NCI-H345 (cell line): ENCODE measurements at regions not wholly inside any gene's neighbourhood (a gene's known extent, or its start where the extent isn't known, plus 50 kb on each side); places are given as distances from the start of the nearest gene placed in this dataset.
A peak's percentile ranks its signal among the peaks of the same experiment; 100 is the strongest.

ENCODE experiments used
- DNase-seq: peaks from one replicate; lab custom pipeline; 2025; lab: John Stamatoyannopoulos, UW

- no peak for DNase-seq
These were observed 1086.5 kb downstream of the NR2F1-AS1 start for GRCh38 chr5:92494508-92494907.

DNA sequence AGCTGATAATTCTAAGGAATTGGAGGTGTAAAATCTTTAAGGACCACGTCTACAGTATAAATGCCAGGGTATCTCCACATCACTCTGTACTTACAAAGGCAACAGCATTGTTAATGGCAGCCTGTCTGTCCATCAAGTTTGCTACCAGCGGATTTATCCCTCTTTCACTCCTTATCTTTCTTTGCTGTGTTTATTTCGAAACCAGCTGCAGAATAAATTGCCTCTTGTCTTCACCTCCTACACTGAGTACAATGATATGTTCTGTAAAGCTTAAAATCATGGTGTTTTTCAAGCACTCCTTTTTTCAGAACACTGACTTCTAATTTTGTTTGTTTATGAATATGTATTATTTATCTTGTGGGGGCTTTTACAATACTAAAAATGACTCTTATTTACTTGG, 1088.1 kb downstream of the NR2F1-AS1 start:
- DNase-seq: peak; percentile 16

GRCh38 chr5:92484484-92484883, 1096.5 kb downstream of the NR2F1-AS1 start:
- DNase-seq: no peak

DNA sequence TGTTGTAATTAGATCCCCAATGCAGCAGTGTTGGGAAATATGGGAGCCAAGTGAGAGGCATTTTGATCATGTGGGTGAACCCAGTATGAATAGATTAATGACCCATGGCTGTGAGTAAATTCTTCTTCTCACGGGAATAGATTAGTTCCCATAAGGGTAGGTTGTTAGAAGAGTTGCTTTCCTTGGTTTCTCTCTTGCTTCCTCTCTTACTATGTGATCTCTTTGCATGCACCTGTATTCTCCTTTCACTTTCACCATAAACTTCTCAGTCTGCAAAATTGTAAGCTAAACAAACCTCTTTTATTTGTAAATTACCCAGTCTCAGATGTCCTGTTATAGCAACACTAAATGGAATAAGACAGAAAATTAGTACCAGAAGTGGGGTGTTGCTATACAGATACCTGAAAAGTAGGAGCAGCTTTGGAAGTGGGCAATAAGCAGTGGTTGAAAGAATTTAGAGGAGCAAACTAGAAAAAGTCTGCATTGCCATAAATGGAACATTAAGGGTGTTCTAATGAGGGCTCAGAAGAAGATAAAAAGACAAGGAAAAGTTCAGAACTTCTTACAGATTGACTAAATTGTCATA, 1090.0 kb upstream of the ARRDC3 start:
- no peak for DNase-seq

DNA sequence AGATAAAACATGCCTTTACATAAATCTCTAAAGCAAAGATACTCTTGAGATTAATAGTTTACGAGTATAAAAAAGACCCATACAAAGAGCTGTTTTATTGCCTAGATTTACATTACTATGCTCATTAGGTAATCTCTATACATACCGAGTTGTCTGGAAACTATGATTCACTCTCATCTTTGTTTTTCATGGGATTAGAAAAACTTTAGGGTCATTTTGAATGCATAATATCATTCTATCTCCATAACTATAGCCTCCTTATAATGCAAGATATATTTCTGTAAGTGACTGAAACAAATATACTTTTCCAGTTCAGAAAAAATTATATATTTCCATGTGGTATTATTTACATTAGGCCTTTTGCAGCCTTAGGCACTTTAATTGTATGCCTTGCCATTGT, 1088.7 kb upstream of the ARRDC3 start:
- no peak for DNase-seq

DNA sequence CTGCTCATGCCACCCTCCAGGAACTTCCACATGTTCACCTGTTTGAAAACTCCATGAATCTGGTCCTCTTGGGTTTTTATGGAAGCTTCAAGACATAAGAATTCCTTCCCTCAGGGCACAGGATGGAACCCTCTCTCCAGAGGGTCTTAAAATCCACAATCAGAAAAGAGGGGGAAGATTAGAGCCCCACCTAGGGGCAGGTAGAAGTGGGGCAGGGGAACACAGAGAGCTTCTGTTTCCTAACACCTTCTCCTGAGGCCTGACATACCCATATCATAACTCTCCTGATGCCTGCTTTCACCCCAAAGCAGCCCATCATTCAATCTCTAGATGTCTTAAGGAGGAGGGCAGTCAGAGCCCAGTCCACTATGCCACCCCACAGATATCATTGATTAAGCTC, 1087.7 kb upstream of the ARRDC3 start:
- DNase-seq: no peak

DNA sequence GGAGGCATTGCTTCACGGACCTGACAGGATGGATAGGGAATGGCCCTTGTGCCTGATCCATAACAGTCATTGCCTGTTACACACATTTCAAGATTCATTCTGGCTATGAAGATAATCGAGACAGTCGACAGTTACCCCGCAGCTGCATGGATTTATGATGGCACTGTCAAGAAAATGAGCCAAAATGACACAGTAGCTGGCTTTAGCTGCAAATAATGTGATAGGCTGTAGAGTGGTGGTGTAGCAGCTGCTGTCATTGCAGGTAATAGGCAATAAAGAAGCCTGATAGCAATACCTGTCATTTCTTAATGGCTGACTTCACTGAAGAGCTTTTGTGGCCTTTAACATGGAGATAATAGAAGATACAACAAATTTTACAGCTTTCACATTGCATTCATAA, 1085.2 kb upstream of the ARRDC3 start:
- no peak for DNase-seq

DNA sequence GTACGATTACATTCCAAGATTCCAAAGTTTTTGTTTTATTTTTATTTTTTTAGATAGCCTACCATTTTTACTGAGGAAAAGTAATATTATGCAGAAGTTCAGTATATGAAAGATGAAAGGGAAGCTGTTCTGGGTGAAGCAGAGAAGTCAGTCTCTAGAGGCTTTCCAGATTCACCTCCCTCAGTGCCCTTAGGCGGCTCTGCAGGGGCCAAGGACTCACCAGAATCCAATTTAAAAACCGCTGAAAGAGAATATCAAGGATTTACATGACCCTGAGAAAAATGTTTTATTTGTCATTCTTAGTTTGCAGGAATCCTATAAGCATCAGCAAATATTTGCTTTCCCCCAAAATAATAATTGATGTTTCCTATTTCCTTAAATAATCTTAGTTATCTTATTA, 1084.6 kb upstream of the ARRDC3 start:
- no peak for DNase-seq

DNA sequence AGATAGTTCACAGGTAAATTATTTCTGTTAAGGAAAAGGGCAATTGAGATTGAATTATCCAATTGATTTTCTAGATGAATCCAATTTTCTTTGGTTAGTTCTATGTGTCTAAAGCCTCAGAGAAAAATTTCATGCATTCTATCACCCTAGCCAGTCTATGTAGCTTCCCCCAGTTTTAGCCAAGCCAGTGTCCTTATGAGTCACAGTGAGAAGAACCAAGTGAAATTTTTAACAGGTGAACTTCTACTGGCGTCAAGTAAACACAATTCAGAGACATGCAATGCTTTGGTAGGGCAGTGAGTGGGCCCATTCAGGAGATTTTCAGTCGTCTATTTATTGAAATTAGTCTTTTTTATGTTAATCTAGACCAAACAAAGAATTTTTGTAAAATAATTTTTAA, 1077.4 kb upstream of the ARRDC3 start:
- DNase-seq: no peak

DNA sequence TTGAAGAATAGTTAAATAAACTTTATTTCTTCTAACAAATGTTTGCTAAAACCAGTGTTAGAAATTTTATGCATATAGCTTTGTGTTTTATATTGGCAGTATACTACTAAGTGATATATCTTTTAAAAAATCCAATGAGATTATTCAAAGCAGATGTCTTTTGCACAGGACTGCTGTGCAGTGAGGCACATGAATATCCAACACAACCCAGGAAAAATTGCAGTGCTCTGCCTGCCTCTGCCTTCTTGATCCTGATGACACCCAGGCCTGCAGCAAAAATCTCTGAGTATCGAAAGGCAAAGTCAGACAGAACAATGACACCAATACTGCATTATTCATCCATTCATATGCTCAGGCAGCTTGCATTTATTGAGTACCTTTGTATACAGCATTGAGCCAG, 1076.5 kb upstream of the ARRDC3 start:
- no peak for DNase-seq

DNA sequence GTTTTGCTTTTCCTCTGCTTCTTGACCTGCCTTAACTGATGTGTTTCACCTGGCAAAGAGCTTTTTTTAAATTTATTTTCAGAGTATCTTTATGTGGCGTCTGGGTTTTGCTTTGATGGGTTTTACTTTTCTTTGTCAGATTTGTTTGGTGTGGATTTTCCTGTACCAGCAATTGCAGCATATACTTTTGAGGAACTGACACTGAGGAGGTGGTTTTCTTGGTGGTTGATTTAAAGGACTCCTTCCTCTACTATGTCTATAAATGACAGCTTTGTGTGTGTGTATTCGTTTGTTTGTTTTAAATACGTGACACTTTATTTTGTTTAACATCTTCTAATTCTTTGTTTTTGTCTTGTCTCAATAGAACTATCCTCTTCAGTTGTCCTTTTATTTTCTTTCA, 1071.9 kb upstream of the ARRDC3 start:
- no peak for DNase-seq

- no peak for DNase-seq
These were observed 1061.8 kb upstream of the ARRDC3 start for GRCh38 chr5:92444888-92445287.

DNA sequence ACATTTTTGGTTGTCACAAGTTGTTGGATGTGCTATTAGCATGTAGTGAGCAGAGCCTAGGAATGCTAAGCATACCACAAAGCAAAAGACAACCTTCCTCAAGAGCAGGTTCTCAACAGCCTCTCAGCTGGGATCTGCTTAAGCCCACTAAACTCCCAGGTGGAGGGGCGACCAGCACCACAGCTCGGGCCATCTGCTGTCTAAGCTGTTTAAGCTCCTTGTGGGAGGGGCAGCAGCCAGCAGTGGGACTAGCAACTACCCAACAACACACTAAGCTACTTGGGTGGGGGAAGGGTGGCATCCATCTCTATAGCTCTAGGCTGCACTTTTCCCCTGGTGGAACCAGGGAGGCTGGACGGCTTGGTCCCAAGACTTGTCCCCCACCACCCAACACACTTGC, 1052.7 kb upstream of the ARRDC3 start:
- DNase-seq: no peak

DNA sequence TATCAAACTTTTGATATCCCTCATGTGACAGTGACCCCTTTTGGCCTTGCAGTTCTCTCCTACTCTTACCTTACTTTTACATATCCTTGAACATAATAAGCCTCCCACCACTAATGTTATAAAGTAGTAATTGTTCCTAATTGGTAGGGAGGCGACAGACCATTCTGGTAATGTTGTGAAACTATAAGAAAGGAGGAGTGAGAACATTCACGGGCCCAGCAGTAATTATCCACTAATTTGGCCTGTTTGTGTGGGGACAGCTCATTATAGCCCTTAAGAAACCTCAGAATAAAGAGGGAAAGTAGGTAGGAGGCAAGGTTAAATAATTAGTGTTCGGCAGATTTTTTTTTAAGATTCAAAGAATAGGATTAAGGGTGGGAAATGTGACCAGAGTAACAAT, 1046.5 kb upstream of the ARRDC3 start:
- no peak for DNase-seq

DNA sequence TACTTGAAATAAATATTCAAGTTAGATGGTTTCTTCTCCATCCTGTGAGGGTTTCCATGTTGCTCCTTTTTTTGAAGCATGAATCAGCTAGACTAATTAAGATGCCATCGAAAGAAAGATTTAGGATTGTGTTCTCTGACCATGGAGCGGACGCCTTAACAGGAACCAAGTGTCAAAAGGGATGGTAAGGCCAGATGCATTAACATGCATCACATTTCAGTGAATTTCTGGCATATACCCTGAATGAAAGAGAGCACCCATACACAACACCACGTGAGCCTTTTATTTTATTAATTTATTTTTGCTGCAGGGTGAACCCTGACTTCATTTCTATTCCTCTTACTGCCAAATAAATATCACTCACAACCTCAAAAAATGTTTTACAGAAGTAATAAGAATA, 1045.3 kb upstream of the ARRDC3 start:
- DNase-seq: no peak

GRCh38 chr5:92424785-92425426, 1041.8 kb upstream of the ARRDC3 start:
- DNase-seq: no peak

DNA sequence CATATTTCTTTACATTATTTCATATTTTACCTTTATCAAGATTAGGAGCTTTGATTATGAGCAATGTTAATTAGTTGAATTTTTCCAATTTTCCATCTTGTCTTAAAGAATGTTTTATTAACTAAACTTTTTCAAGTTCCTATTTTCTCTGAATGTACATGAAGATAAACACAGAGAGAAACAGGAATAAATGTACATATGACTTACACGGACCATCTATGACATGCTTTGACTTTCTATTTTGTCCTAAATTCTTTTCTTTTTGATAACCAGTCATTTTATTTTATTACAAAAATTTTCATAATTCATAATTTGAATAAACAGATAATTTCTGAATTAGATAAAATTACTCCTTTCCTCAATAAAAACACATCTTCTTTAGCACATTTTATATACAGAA, 1038.8 kb upstream of the ARRDC3 start:
- DNase-seq: no peak

DNA sequence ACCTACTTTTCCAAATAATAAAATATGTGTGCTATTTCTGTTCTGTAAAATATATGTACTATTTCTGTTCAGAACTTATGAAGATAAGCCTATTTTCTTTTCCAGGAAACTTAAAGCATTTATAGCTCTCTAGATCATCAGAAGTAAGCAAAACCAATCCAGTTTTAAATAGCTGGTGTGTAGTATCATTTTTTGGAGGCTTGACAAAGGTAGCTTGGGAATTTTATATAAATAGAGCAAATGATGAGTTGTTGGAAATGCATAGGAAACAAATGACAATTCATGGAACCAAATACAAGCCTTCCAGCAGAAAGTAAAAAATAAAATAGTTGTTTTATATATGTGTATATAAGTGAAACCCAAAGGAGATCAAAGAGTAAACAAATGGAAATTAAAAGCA, 1038.1 kb upstream of the ARRDC3 start:
- DNase-seq: no peak

- DNase-seq: no peak
These were observed 1036.1 kb upstream of the ARRDC3 start for GRCh38 chr5:92419261-92419660.

GRCh38 chr5:92418341-92418740, 1035.2 kb upstream of the ARRDC3 start:
- no peak for DNase-seq

GRCh38 chr5:92409134-92409533, 1026.0 kb upstream of the ARRDC3 start:
- no peak for DNase-seq

GRCh38 chr5:92402956-92403702, 1020.0 kb upstream of the ARRDC3 start:
- peak; percentile 93 for DNase-seq

DNA sequence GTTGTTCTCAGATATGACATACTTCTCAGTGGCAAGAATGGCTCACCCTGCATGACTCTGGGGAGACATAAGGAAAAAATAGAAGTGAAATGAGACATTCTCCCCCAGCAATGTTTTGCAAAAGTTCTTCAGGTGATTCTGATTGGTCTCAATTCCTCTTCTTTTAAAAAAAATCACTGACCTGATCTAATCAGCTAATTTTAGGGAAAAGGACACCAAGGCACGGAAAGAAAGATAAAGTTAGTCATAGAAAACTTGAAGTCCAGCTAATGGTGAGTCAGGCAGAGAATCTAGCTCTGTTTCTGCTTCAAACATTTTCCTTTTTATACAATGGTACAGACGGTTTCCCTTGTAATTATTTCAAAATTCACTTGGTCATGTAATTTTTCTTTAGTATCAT, 1018.9 kb upstream of the ARRDC3 start:
- no peak for DNase-seq

- DNase-seq: peak; percentile 82
These were observed 1018.4 kb upstream of the ARRDC3 start for GRCh38 chr5:92401492-92401891.
